ENCODE measurements at regions not wholly inside any gene's neighbourhood (a gene's known extent, or its start where the extent isn't known, plus 50 kb on each side); places are given as distances from the start of the nearest gene placed in this dataset.

GRCh38 chr13:58144616-58145015 is 513.1 kb downstream of the PCDH17 start:
- H3K4ac ChIP-seq (ENCODE audit: low read depth, low read length): no peak overlapping the region
- H3K23me2 ChIP-seq (ENCODE audit: insufficient read length, low read depth, low read length, poor library complexity, severe bottlenecking): no peaks in the 10 kb centered on the region
- H3K9me3 ChIP-seq (ENCODE audit: control insufficient read depth, low read depth, low read length): no peaks in the 10 kb centered on the region
- no peak overlapping the region for H2BK120ac ChIP-seq (ENCODE audit: low read depth, low read length, poor library complexity, severe bottlenecking)
- H4K20me1 ChIP-seq (ENCODE audit: control insufficient read depth, insufficient read depth, insufficient read length): no peaks in the 10 kb centered on the region
- H2BK5ac ChIP-seq (ENCODE audit: insufficient read length, low read length): no peak overlapping the region
- H3K4me2 ChIP-seq (ENCODE audit: insufficient read depth, insufficient read length, low read length): no peak overlapping the region
- no peak overlapping the region for H3T11ph ChIP-seq (ENCODE audit: low read length)
- H2BK20ac ChIP-seq (ENCODE audit: low read depth, low read length, poor library complexity, severe bottlenecking): no peak overlapping the region
- H3K9ac ChIP-seq (ENCODE audit: extremely low read depth, insufficient read length, low read length): no peak overlapping the region
- H3K27me3 ChIP-seq (ENCODE audit: insufficient read depth, low read length): no peaks in the 10 kb centered on the region
- DNase-seq: no peak
- Mint-ChIP-seq H3K9me3 (peaks cover 25 to 34% of the 10 kb centered on the region in 2 experiments), H3K4me3 (no peak overlapping the region), H3K27ac (no peak overlapping the region), H3K4me1 (peaks cover 4 to 5% of the 10 kb centered on the region in 2 experiments), H3K36me3 (ENCODE audit: insufficient read depth in 1 of 3, low read depth in 3 of 3) (peaks cover 28 to 47% (median 35%) of the 10 kb centered on the region in 3 experiments), H3K27me3 (ENCODE audit: low read depth) (no peaks in the 10 kb centered on the region)
- TF ChIP-seq CTCF (conservative IDR thresholded peaks at IDR 0.05): no peak
- H3K4me1 ChIP-seq (ENCODE audit: insufficient read depth, low read length): no peaks in the 10 kb centered on the region
- H3K56ac ChIP-seq (ENCODE audit: insufficient read length, low read depth, low read length): no peak overlapping the region
- no peak overlapping the region for H4K8ac ChIP-seq (replicated peaks; ENCODE audit: insufficient read length, low read depth, low read length)
- H4K5ac ChIP-seq (ENCODE audit: insufficient read length, low read depth, low read length): no peak overlapping the region
- no peak overlapping the region for H4K91ac ChIP-seq (ENCODE audit: insufficient read length, low read depth, low read length)
- H2AK5ac ChIP-seq (ENCODE audit: insufficient read length, low read length): no peak overlapping the region
- H3K79me1 ChIP-seq (ENCODE audit: insufficient read depth, low read depth, low read length, poor library complexity, severe bottlenecking): no peaks in the 10 kb centered on the region
- no CpG with 5 or more reads among the region's 12 CpGs for WGBS (ENCODE audit: extremely low coverage, insufficient read length, low lambda C conversion rate)
- no peak overlapping the region for H3K23ac ChIP-seq (ENCODE audit: insufficient read length, low read depth, low read length)
- H2AFZ ChIP-seq (ENCODE audit: low read length): no peak overlapping the region
- no peak overlapping the region for H3K18ac ChIP-seq (ENCODE audit: insufficient read length, low read depth, low read length)
- no peak overlapping the region for H2BK12ac ChIP-seq (ENCODE audit: insufficient read length, low read depth, low read length)
- H2BK15ac ChIP-seq (ENCODE audit: low read depth, low read length): no peak overlapping the region
- no peak overlapping the region for H3K27ac ChIP-seq (ENCODE audit: insufficient read length, low read depth, low read length)
- no peaks in the 10 kb centered on the region for H3K79me2 ChIP-seq (ENCODE audit: insufficient read depth, low read length)
- no peak overlapping the region; the same call in 1 of the 2 replicates for H3K14ac ChIP-seq (ENCODE audit: insufficient read depth, low read length)
